MM.1S (cell line): ENCODE measurements at regions not wholly inside any gene's neighbourhood (a gene's known extent, or its start where the extent isn't known, plus 50 kb on each side); places are given as distances from the start of the nearest gene placed in this dataset.

ENCODE experiments used
- DNase-seq: peaks from one replicate; pipeline ENCODE4 v3.0.0-alpha.2; 2015
- H2AFZ ChIP-seq: fragments of 300-600 bp; sonication (generic); 2 replicates; pipeline ENCODE4 v1.6.0; 2016; ENCODE audit warnings: antibody characterized with exemption, low read length
- H3F3A ChIP-seq: fragments of 300-600 bp; sonication (generic); 2 replicates; pipeline ENCODE4 v1.6.1; 2016; ENCODE audit warnings: mild to moderate bottlenecking, antibody characterized with exemption, low read length, moderate library complexity, mixed read lengths; ENCODE audit not compliant: insufficient read depth
- H3K27ac ChIP-seq: fragments of 300-600 bp; sonication (generic); 2 replicates; pipeline ENCODE4 v1.5.1; 2016; ENCODE audit warnings: mild to moderate bottlenecking, low read length
- H3K27me3 ChIP-seq: fragments of 300-600 bp; sonication (generic); replicated peaks from 2 replicates; pipeline ENCODE4 v1.6.0; 2016; ENCODE audit warnings: low read length; ENCODE audit not compliant: insufficient read depth
- H3K36me3 ChIP-seq: fragments of 300-600 bp; sonication (generic); replicated peaks from 2 replicates; pipeline ENCODE4 v1.6.1; 2016; ENCODE audit warnings: mild to moderate bottlenecking, low read length, mixed read lengths; ENCODE audit not compliant: insufficient read depth
- H3K4me1 ChIP-seq: fragments of 300-600 bp; sonication (generic); 2 replicates; pipeline ENCODE4 v1.6.1; 2016; ENCODE audit warnings: low read length, mixed read lengths
- H3K4me2 ChIP-seq: fragments of 300-600 bp; sonication (generic); 2 replicates; pipeline ENCODE4 v1.6.0; 2016; ENCODE audit warnings: low read depth, low read length
- H3K4me3 ChIP-seq: fragments of 300-600 bp; sonication (generic); 2 replicates; pipeline ENCODE4 v1.5.1; 2016; ENCODE audit warnings: low read length, mixed read lengths
- H3K79me2 ChIP-seq: fragments of 300-600 bp; sonication (generic); 2 replicates; pipeline ENCODE4 v1.6.1; 2016; ENCODE audit warnings: mixed run types, low read length, mixed read lengths
- H3K9ac ChIP-seq: fragments of 300-600 bp; sonication (generic); 2 replicates; pipeline ENCODE4 v1.6.1; 2016; ENCODE audit warnings: low read length, mixed read lengths
- H3K9me2 ChIP-seq: fragments of 300-600 bp; sonication (generic); replicated peaks from 2 replicates; pipeline ENCODE4 v1.6.1; 2016; ENCODE audit warnings: mild to moderate bottlenecking, low read length, mixed read lengths; ENCODE audit not compliant: insufficient read depth
- H3K9me3 ChIP-seq: fragments of 300-600 bp; sonication (generic); replicated peaks from 2 replicates; pipeline ENCODE4 v1.6.1; 2016; ENCODE audit warnings: mild to moderate bottlenecking, low read length, mixed read lengths; ENCODE audit not compliant: insufficient read depth
- H4K20me1 ChIP-seq: fragments of 300-600 bp; sonication (generic); 2 replicates; pipeline ENCODE4 v1.6.1; 2016; ENCODE audit warnings: mild to moderate bottlenecking, low read length, moderate library complexity, mixed read lengths; ENCODE audit not compliant: insufficient read depth
- CTCF ChIP-seq: fragments of 300-600 bp; sonication (generic); IDR thresholded peaks from 2 replicates; pipeline ENCODE4 v1.5.1; 2016; ENCODE audit warnings: antibody characterized with exemption, low read length, mixed read lengths
- EZH2 ChIP-seq: fragments of 300-600 bp; sonication (generic); optimal IDR thresholded peaks from 2 replicates; pipeline ENCODE3; 2017; ENCODE audit warnings: low read depth, mild to moderate bottlenecking, antibody characterized with exemption, low read length, mixed read lengths
- EZH2phosphoT487 ChIP-seq: fragments of 300-600 bp; sonication (generic); IDR thresholded peaks from 2 replicates; pipeline ENCODE4 v1.6.1; 2018; ENCODE audit warnings: antibody characterized with exemption, low read length

- no peak for DNase-seq
- TF ChIP-seq EZH2phosphoT487 (no peak), EZH2 (no peak), CTCF (no peak)
- no peaks in the 10 kb centered on the region for H4K20me1 ChIP-seq
These were observed 82.9 kb downstream of the NPY start for GRCh38 chr7:24366876-24367275.

GRCh38 chr7:24368161-24368560 is 84.2 kb downstream of the NPY start:
- H3K9me2 ChIP-seq, result no peaks in the 10 kb centered on the region
- H3K27me3 ChIP-seq, result no peaks in the 10 kb centered on the region
- no peaks in the 10 kb centered on the region for H3K4me1 ChIP-seq
- H3F3A ChIP-seq, result no peaks in the 10 kb centered on the region
- H4K20me1 ChIP-seq, result no peaks in the 10 kb centered on the region
- H3K36me3 ChIP-seq, result no peaks in the 10 kb centered on the region
- TF ChIP-seq CTCF, result no peak
- TF ChIP-seq EZH2phosphoT487, result no peak
- no peak for TF ChIP-seq EZH2
- no peak overlapping the region for H2AFZ ChIP-seq
- no peaks in the 10 kb centered on the region for H3K79me2 ChIP-seq
- no peak overlapping the region for H3K4me2 ChIP-seq
- H3K4me3 ChIP-seq, result no peak overlapping the region
- H3K9me3 ChIP-seq, result no peaks in the 10 kb centered on the region
- H3K9ac ChIP-seq, result no peak overlapping the region
- DNase-seq, result no peak
- no peak overlapping the region for H3K27ac ChIP-seq

More at GRCh38 chr7:24366876-24367275, 82.9 kb downstream of the NPY start:
- Histone ChIP-seq H3F3A (no peaks in the 10 kb centered on the region), H3K79me2 (no peaks in the 10 kb centered on the region), H3K4me3 (no peak overlapping the region), H3K9me2 (no peaks in the 10 kb centered on the region), H3K36me3 (no peaks in the 10 kb centered on the region), H3K4me1 (no peaks in the 10 kb centered on the region), H3K27me3 (no peaks in the 10 kb centered on the region), H3K27ac (no peak overlapping the region), H3K4me2 (no peak overlapping the region), H2AFZ (no peak overlapping the region), H3K9ac (no peak overlapping the region), H3K9me3 (no peaks in the 10 kb centered on the region)

GRCh38 chr7:24370541-24370940 is 86.6 kb downstream of the NPY start:
- H3K9me2 ChIP-seq, result no peaks in the 10 kb centered on the region
- no peaks in the 10 kb centered on the region for H3F3A ChIP-seq
- H3K27ac ChIP-seq, result no peak overlapping the region
- TF ChIP-seq CTCF, result no peak
- no peak for TF ChIP-seq EZH2phosphoT487
- no peak for TF ChIP-seq EZH2
- no peak overlapping the region for H3K9ac ChIP-seq
- H2AFZ ChIP-seq, result no peak overlapping the region
- DNase-seq, result no peak
- H3K9me3 ChIP-seq, result no peaks in the 10 kb centered on the region
- no peak overlapping the region for H3K4me3 ChIP-seq
- H3K27me3 ChIP-seq, result no peaks in the 10 kb centered on the region
- H3K4me2 ChIP-seq, result no peak overlapping the region
- H3K4me1 ChIP-seq, result no peaks in the 10 kb centered on the region
- H4K20me1 ChIP-seq, result no peaks in the 10 kb centered on the region
- H3K79me2 ChIP-seq, result no peaks in the 10 kb centered on the region
- H3K36me3 ChIP-seq, result no peaks in the 10 kb centered on the region
